ENCODE measurements at regions not wholly inside any gene's neighbourhood (a gene's known extent, or its start where the extent isn't known, plus 50 kb on each side); places are given as distances from the start of the nearest gene placed in this dataset.
A peak's percentile ranks its signal among the peaks of the same experiment; 100 is the strongest.

GRCh38 chr2:228614741-228615140 lies 433.3 kb upstream of the SPHKAP start:
- TF ChIP-seq CTCF (IDR thresholded peaks at IDR 0.05; ENCODE audit: extremely low read depth, insufficient read depth, missing control alignments) = no peak
- in situ Hi-C loops (cut with MboI; ENCODE audit: low pct_unique_long_range_greater_than_20kb, low sequenced_read_pairs, unreplicated experiment) = no loop called here
- no peak for DNase-seq (ENCODE audit: low spot score)

GRCh38 chr2:228613133-228613850 lies 431.8 kb upstream of the SPHKAP start:
- DNase-seq (ENCODE audit: low spot score) = peak; percentile 7
- in situ Hi-C loops (cut with MboI; ENCODE audit: low pct_unique_long_range_greater_than_20kb, low sequenced_read_pairs, unreplicated experiment) = no loop called here
- TF ChIP-seq CTCF (IDR thresholded peaks at IDR 0.05; ENCODE audit: extremely low read depth, insufficient read depth, missing control alignments) = no peak

- no peak for TF ChIP-seq CTCF (IDR thresholded peaks at IDR 0.05; ENCODE audit: extremely low read depth, insufficient read depth, missing control alignments)
- in situ Hi-C loops (cut with MboI; ENCODE audit: low pct_unique_long_range_greater_than_20kb, low sequenced_read_pairs, unreplicated experiment) = no loop called here
Measured at GRCh38 chr2:228611171-228611570, 429.7 kb upstream of the SPHKAP start.

GRCh38 chr2:228602288-228602687 lies 420.8 kb upstream of the SPHKAP start:
- in situ Hi-C loops (cut with MboI; ENCODE audit: low pct_unique_long_range_greater_than_20kb, low sequenced_read_pairs, unreplicated experiment) = no loop called here
- no peak for TF ChIP-seq CTCF (IDR thresholded peaks at IDR 0.05; ENCODE audit: extremely low read depth, insufficient read depth, missing control alignments)
- DNase-seq (ENCODE audit: low spot score) = no peak

More at GRCh38 chr2:228611171-228611570, 429.7 kb upstream of the SPHKAP start:
- no peak for DNase-seq (ENCODE audit: low spot score)

- in situ Hi-C loops (cut with MboI; ENCODE audit: low pct_unique_long_range_greater_than_20kb, low sequenced_read_pairs, unreplicated experiment) = no loop called here
- no peak for DNase-seq (ENCODE audit: low spot score)
- no peak for TF ChIP-seq CTCF (IDR thresholded peaks at IDR 0.05; ENCODE audit: extremely low read depth, insufficient read depth, missing control alignments)
Measured at GRCh38 chr2:228600265-228600664, 418.8 kb upstream of the SPHKAP start.

GRCh38 chr2:228599781-228600180 lies 418.3 kb upstream of the SPHKAP start:
- TF ChIP-seq CTCF (IDR thresholded peaks at IDR 0.05; ENCODE audit: extremely low read depth, insufficient read depth, missing control alignments) = no peak
- in situ Hi-C loops (cut with MboI; ENCODE audit: low pct_unique_long_range_greater_than_20kb, low sequenced_read_pairs, unreplicated experiment) = no loop called here
- DNase-seq (ENCODE audit: low spot score) = no peak

Measured in GM13977 (cell line).